NAMALWA (cell line): ENCODE measurements at regions not wholly inside any gene's neighbourhood (a gene's known extent, or its start where the extent isn't known, plus 50 kb on each side); places are given as distances from the start of the nearest gene placed in this dataset.
"Not testable (repeated sequence)": the region's sequence is repeated elsewhere in the genome, so short reads cannot be mapped to it uniquely, and the experiment has no call there.

Experiments
- DNase-seq: peaks from one replicate; pipeline ENCODE4 v3.0.0-alpha.2; 2015; ENCODE audit warnings: low spot score

GRCh38 chr2:195304310-195304709, 352.7 kb upstream of the SLC39A10 start:
- peak; percentile 39 for DNase-seq

GRCh38 chr2:195300631-195301030, 356.4 kb upstream of the SLC39A10 start:
- no peak for DNase-seq

- no peak for DNase-seq
These were observed 357.4 kb upstream of the SLC39A10 start for GRCh38 chr2:195299600-195299999.

- no peak for DNase-seq
These were observed 360.5 kb upstream of the SLC39A10 start for GRCh38 chr2:195296490-195296889.

GRCh38 chr2:195289081-195289480, 367.9 kb upstream of the SLC39A10 start:
- DNase-seq: no peak

GRCh38 chr2:195279840-195280427, 377.1 kb upstream of the SLC39A10 start:
- no peak for DNase-seq

- DNase-seq: no peak
These were observed 386.5 kb upstream of the SLC39A10 start for GRCh38 chr2:195270466-195271039.

- DNase-seq: no peak
These were observed 387.8 kb upstream of the SLC39A10 start for GRCh38 chr2:195269220-195269619.

- no peak for DNase-seq
These were observed 399.0 kb upstream of the SLC39A10 start for GRCh38 chr2:195257979-195258378.

GRCh38 chr2:195252018-195252417, 405.0 kb upstream of the SLC39A10 start:
- DNase-seq: no peak

- DNase-seq: no peak
These were observed 405.8 kb upstream of the SLC39A10 start for GRCh38 chr2:195251214-195251613.

- DNase-seq: no peak
These were observed 418.2 kb upstream of the SLC39A10 start for GRCh38 chr2:195238826-195239225.

- DNase-seq: no peak
These were observed 418.6 kb upstream of the SLC39A10 start for GRCh38 chr2:195238379-195238778.

GRCh38 chr2:195228547-195228946, 428.5 kb upstream of the SLC39A10 start:
- DNase-seq: not testable (repeated sequence)

GRCh38 chr2:195214072-195214471, 443.0 kb upstream of the SLC39A10 start:
- DNase-seq: no peak

- DNase-seq: no peak
These were observed 444.4 kb upstream of the SLC39A10 start for GRCh38 chr2:195212586-195212985.

GRCh38 chr2:195202163-195202845, 454.7 kb upstream of the SLC39A10 start:
- no peak for DNase-seq

- DNase-seq: no peak
These were observed 457.2 kb upstream of the SLC39A10 start for GRCh38 chr2:195199864-195200263.

- DNase-seq: no peak
These were observed 475.8 kb upstream of the SLC39A10 start for GRCh38 chr2:195181059-195181705.

- no peak for DNase-seq
These were observed 488.7 kb upstream of the SLC39A10 start for GRCh38 chr2:195168369-195168768.

- DNase-seq: no peak
These were observed 492.1 kb upstream of the SLC39A10 start for GRCh38 chr2:195164930-195165329.

GRCh38 chr2:195162918-195163317, 494.1 kb upstream of the SLC39A10 start:
- DNase-seq: no peak

- no peak for DNase-seq
These were observed 494.8 kb upstream of the SLC39A10 start for GRCh38 chr2:195162194-195162593.
